A673 (cell line): ENCODE measurements at regions not wholly inside any gene's neighbourhood (a gene's known extent, or its start where the extent isn't known, plus 50 kb on each side); places are given as distances from the start of the nearest gene placed in this dataset.

Source experiments
- BruUV-seq: library from RNA; stranded (reverse); fragments of 400-500 nt; replicated peaks from 2 replicates; lab custom pipeline; 2021; lab: Mats Ljungman, UMichigan
- CTCF ChIA-PET: fragments of 300-600 bp; sonication (Branson Sonifier 250); formaldehyde crosslinking; loops from one replicate; lab custom pipeline; 2022; ENCODE audit warnings: antibody characterized with exemption; lab: Charles Lee
- POLR2A ChIA-PET: fragments of 300-600 bp; sonication (Branson Sonifier 250); formaldehyde crosslinking; loops from one replicate; lab custom pipeline; 2022; ENCODE audit warnings: antibody characterized with exemption; ENCODE audit not compliant: low non-redundant PET; lab: Charles Lee
- DNase-seq: peaks from one replicate; pipeline ENCODE4 v3.0.0-alpha.2; 2015; ENCODE audit warnings: low spot score
- H3K27ac ChIP-seq: fragments of 200-600 bp; sonication (generic); 2 replicates; pipeline ENCODE4 v1.5.1; 2016; ENCODE audit warnings: mixed run types, low read depth, mild to moderate bottlenecking, mixed read lengths, antibody characterized with exemption, low read length; ENCODE audit not compliant: poor library complexity, severe bottlenecking
- H3K27me3 ChIP-seq: fragments of 200-600 bp; sonication (generic); replicated peaks from 2 replicates; pipeline ENCODE4 v1.6.1; 2017; ENCODE audit warnings: mixed run types, low read depth, mild to moderate bottlenecking, mixed read lengths, antibody characterized with exemption, low read length; ENCODE audit not compliant: insufficient read depth, poor library complexity
- H3K36me3 ChIP-seq: fragments of 200-600 bp; sonication (generic); 2 replicates; pipeline ENCODE4 v1.6.1; 2016; ENCODE audit warnings: mixed run types, mild to moderate bottlenecking, mixed read lengths, antibody characterized with exemption, low read length; ENCODE audit not compliant: insufficient read depth, poor library complexity, severe bottlenecking
- H3K4me1 ChIP-seq: fragments of 200-600 bp; sonication (generic); 2 replicates; pipeline ENCODE4 v1.6.1; 2017; ENCODE audit warnings: mixed run types, mild to moderate bottlenecking, mixed read lengths, antibody characterized with exemption, low read length; ENCODE audit not compliant: insufficient read depth, poor library complexity, severe bottlenecking
- H3K4me3 ChIP-seq: fragments of 200-600 bp; sonication (generic); 2 replicates; pipeline ENCODE4 v1.5.1; 2016; ENCODE audit warnings: low read depth, mixed run types, mild to moderate bottlenecking, mixed read lengths, low read length; ENCODE audit not compliant: poor library complexity, severe bottlenecking
- H3K9me3 ChIP-seq: fragments of 200-600 bp; sonication (generic); 2 replicates; pipeline ENCODE4 v1.6.1; 2016; ENCODE audit warnings: mixed run types, low read depth, mild to moderate bottlenecking, mixed read lengths, antibody characterized with exemption, low read length; ENCODE audit not compliant: poor library complexity, severe bottlenecking
- CTCF ChIP-seq: fragments of 300-800, 200-600 bp; sonication (generic); conservative IDR thresholded peaks from 2 replicates; pipeline ENCODE4 v1.5.1; 2017; ENCODE audit warnings: low read depth, mild to moderate bottlenecking, antibody characterized with exemption, low read length, moderate library complexity, mixed read lengths
- EZH2 ChIP-seq: fragments of 200-600 bp; sonication (generic); IDR thresholded peaks from 2 replicates; pipeline ENCODE4 v1.6.1; 2017; ENCODE audit warnings: borderline replicate concordance, low read depth, mild to moderate bottlenecking, mixed read lengths, antibody characterized with exemption, low read length; ENCODE audit not compliant: poor library complexity, severe bottlenecking
- intact Hi-C: fragments of 100-400 bp; cut with micrococcal nuclease; formaldehyde crosslinking; loops from one replicate; pipeline ENCODE4 v1.10.0; 2022; ENCODE audit not compliant: unreplicated experiment

GRCh38 chr6:163844357-163844756 lies 429.8 kb downstream of the QKI start:
- ChIA-PET POLR2A (no interaction called here), CTCF (no interaction called here)
- TF ChIP-seq CTCF (no peak), EZH2 (no peak)
- intact Hi-C loops: no loop called here
- no peak overlapping the region for H3K4me3 ChIP-seq
- no peaks in the 10 kb centered on the region for H3K36me3 ChIP-seq
- no peaks in the 10 kb centered on the region for H3K4me1 ChIP-seq
- no peak for DNase-seq
- H3K9me3 ChIP-seq: peaks cover 6% of the 10 kb centered on the region
- no peaks in the 10 kb centered on the region for H3K27me3 ChIP-seq
- no peak overlapping the region for H3K27ac ChIP-seq
- no TSS peak for BruUV-seq

GRCh38 chr6:163843218-163843617 lies 428.7 kb downstream of the QKI start:
- no peaks in the 10 kb centered on the region for H3K36me3 ChIP-seq
- peaks cover under 1% of the 10 kb centered on the region for H3K27me3 ChIP-seq
- peaks cover 6% of the 10 kb centered on the region for H3K9me3 ChIP-seq
- no peak for DNase-seq
- no peak overlapping the region for H3K27ac ChIP-seq
- TF ChIP-seq CTCF (no peak), EZH2 (no peak)
- CTCF ChIA-PET: no interaction called here
- BruUV-seq: no TSS peak
- intact Hi-C loops: no loop called here
- POLR2A ChIA-PET: no interaction called here
- H3K4me3 ChIP-seq: no peak overlapping the region
- H3K4me1 ChIP-seq: no peaks in the 10 kb centered on the region

- POLR2A ChIA-PET: no interaction called here
- no peaks in the 10 kb centered on the region for H3K36me3 ChIP-seq
- CTCF ChIA-PET: no interaction called here
- no peaks in the 10 kb centered on the region for H3K4me1 ChIP-seq
- H3K27ac ChIP-seq: no peak overlapping the region
- intact Hi-C loops: no loop called here
- no peak overlapping the region for H3K4me3 ChIP-seq
- H3K27me3 ChIP-seq: peaks cover 5% of the 10 kb centered on the region
- TF ChIP-seq CTCF: no peak
- no peak for TF ChIP-seq EZH2
- DNase-seq: no peak
- BruUV-seq: no TSS peak
- peaks cover 6% of the 10 kb centered on the region for H3K9me3 ChIP-seq
Measured at GRCh38 chr6:163842467-163842866, 427.9 kb downstream of the QKI start.

- DNase-seq: no peak
- POLR2A ChIA-PET: no interaction called here
- peaks cover 6% of the 10 kb centered on the region for H3K9me3 ChIP-seq
- H3K4me3 ChIP-seq: no peak overlapping the region
- CTCF ChIA-PET: no interaction called here
- peaks cover 5% of the 10 kb centered on the region for H3K4me1 ChIP-seq
- intact Hi-C loops: no loop called here
- H3K27me3 ChIP-seq: peaks cover 9% of the 10 kb centered on the region
- no peak overlapping the region for H3K27ac ChIP-seq
- no TSS peak for BruUV-seq
- H3K36me3 ChIP-seq: no peaks in the 10 kb centered on the region
- TF ChIP-seq CTCF: no peak
- TF ChIP-seq EZH2: no peak
Measured at GRCh38 chr6:163841733-163842132, 427.2 kb downstream of the QKI start.
